Bronchial epithelial cell (primary cell): ENCODE measurements at regions not wholly inside any gene's neighbourhood (a gene's known extent, or its start where the extent isn't known, plus 50 kb on each side); places are given as distances from the start of the nearest gene placed in this dataset.

Source experiments
- DNase-seq: peaks from one replicate; pipeline ENCODE4 v3.0.0-alpha.2; 2010; ENCODE audit warnings: low read depth
- FAIRE-seq: peaks from 2 replicates; lab custom pipeline; 2011; peaks lifted over from hg19 to GRCh38; lab: Jason Lieb, UNC
- H3K27me3 ChIP-seq: 2 replicates; pipeline ENCODE4 v1.5.1; 2011; ENCODE audit warnings: low read length; ENCODE audit not compliant: control insufficient read depth, insufficient read depth
- H3K36me3 ChIP-seq: 2 replicates; pipeline ENCODE4 v1.5.1; 2011; ENCODE audit warnings: low read length; ENCODE audit not compliant: control insufficient read depth, insufficient read depth
- H3K4me3 ChIP-seq: 2 replicates; pipeline ENCODE4 v1.5.1; 2011; ENCODE audit warnings: mild to moderate bottlenecking, low read depth, low read length, control low read depth
- CTCF ChIP-seq: IDR thresholded peaks from 2 replicates; pipeline ENCODE4 v1.5.1; 2011; ENCODE audit warnings: mild to moderate bottlenecking, moderate library complexity, low read length, control low read depth, inconsistent platforms; ENCODE audit not compliant: insufficient read depth, severe bottlenecking

GRCh38 chr2:167508709-167509108, 620.4 kb downstream of the XIRP2 start:
- TF ChIP-seq CTCF: no peak
- no peaks in the 10 kb centered on the region for H3K27me3 ChIP-seq
- H3K36me3 ChIP-seq: no peaks in the 10 kb centered on the region
- FAIRE-seq: no peak
- DNase-seq: peak; percentile 16
- H3K4me3 ChIP-seq: no peak overlapping the region

GRCh38 chr2:167506395-167506794, 618.1 kb downstream of the XIRP2 start:
- FAIRE-seq (no peak), DNase-seq (peak; percentile 13)
- no peak overlapping the region for H3K4me3 ChIP-seq
- TF ChIP-seq CTCF: no peak
- H3K27me3 ChIP-seq: no peaks in the 10 kb centered on the region
- H3K36me3 ChIP-seq: no peaks in the 10 kb centered on the region

- FAIRE-seq (no peak), DNase-seq (peak; percentile 60)
- H3K27me3 ChIP-seq: no peaks in the 10 kb centered on the region
- no peak overlapping the region for H3K4me3 ChIP-seq
- H3K36me3 ChIP-seq: no peaks in the 10 kb centered on the region
- TF ChIP-seq CTCF: no peak
Measured at GRCh38 chr2:167504695-167505094, 616.4 kb downstream of the XIRP2 start.

- FAIRE-seq (no peak), DNase-seq (peak; percentile 62)
- Histone ChIP-seq H3K27me3 (no peaks in the 10 kb centered on the region), H3K4me3 (no peak overlapping the region), H3K36me3 (no peaks in the 10 kb centered on the region)
- TF ChIP-seq CTCF: no peak
Measured at GRCh38 chr2:167504061-167504460, 615.8 kb downstream of the XIRP2 start.

GRCh38 chr2:167501618-167502017, 613.3 kb downstream of the XIRP2 start:
- FAIRE-seq: no peak
- no peak for DNase-seq
- no peak for TF ChIP-seq CTCF
- H3K36me3 ChIP-seq: no peaks in the 10 kb centered on the region
- no peak overlapping the region for H3K4me3 ChIP-seq
- H3K27me3 ChIP-seq: no peaks in the 10 kb centered on the region

- peaks cover 2% of the 10 kb centered on the region for H3K27me3 ChIP-seq
- TF ChIP-seq CTCF: no peak
- no peak for FAIRE-seq
Measured at GRCh38 chr2:167493862-167494261, 605.6 kb downstream of the XIRP2 start.

More at GRCh38 chr2:167493862-167494261, 605.6 kb downstream of the XIRP2 start:
- no peak for DNase-seq
- no peaks in the 10 kb centered on the region for H3K36me3 ChIP-seq
- H3K4me3 ChIP-seq: no peak overlapping the region
